IPS-18c (cell line): ENCODE measurements at regions not wholly inside any gene's neighbourhood (a gene's known extent, or its start where the extent isn't known, plus 50 kb on each side); places are given as distances from the start of the nearest gene placed in this dataset.
"Not testable (repeated sequence)": the region's sequence is repeated elsewhere in the genome, so short reads cannot be mapped to it uniquely, and the experiment has no call there.

Experiments
- H3K4me3 ChIP-seq: 2 replicates; pipeline ENCODE4 v1.7.0; 2013; ENCODE audit warnings: low read depth, mild to moderate bottlenecking, low read length, moderate library complexity; ENCODE audit not compliant: insufficient read depth
- H3K9me3 ChIP-seq: one replicate; pipeline ENCODE4 v1.6.1; 2013; ENCODE audit warnings: mild to moderate bottlenecking, low read length, moderate library complexity; ENCODE audit not compliant: control insufficient read depth, insufficient read depth

DNA sequence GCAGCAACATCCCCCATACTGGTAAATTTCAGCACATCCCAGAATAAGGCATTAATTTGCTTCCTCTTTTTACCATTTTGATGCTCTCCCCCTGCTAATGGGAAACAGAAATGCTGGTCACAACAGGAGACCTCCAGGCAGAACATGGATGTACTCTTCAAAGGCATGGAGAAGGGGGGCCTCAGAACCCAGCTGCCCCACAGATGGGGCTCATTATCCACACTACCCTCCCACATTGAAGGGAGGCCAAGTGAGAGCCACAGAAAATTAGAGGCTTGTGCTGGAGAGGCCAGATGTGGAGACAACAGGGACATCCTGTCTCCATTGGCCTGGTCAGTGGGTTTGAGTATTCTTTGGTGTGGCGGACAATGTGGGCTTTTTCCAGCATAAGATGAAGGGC is 150.1 kb upstream of the CDH11 start:
- Histone ChIP-seq H3K9me3 (no peaks in the 10 kb centered on the region), H3K4me3 (no peak overlapping the region)

DNA sequence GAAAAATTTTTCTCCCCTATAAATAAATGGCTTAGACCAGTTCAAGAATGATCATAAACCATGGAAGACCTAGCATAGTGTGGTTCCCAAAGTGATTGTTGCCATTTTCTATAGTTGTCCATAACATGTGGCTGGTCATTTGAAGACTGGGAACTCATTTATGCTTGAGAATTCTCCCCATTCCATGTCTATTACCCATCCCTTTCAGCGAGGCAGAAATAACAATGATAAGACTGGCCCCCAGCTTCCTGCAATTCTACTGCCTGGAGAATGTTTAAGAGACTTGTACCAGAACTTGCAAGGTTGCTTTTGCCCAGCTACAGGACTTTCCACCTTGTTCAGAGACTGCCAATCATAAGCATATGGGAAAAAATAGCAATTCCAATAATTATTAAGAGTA is 146.5 kb upstream of the CDH11 start:
- no peak overlapping the region for H3K4me3 ChIP-seq
- H3K9me3 ChIP-seq: no peaks in the 10 kb centered on the region

DNA sequence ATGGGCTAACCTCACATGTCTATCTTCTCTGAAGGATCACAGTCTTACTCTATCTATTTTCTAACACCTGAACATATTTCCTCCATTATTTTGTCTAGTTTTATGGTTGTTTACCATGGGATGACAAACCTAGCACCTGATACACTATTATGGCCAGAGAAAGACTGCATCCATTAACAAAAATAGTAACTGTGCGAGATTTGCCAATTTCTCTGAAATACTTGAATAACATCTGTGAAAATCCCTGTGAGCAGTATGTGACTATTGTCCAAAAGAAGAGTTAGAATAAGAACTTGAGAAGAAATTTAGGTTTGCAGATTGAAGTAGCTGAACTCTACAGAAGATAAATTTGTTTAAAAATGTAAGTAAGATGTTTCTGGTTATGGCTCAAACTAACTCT is 142.0 kb upstream of the CDH11 start:
- Histone ChIP-seq H3K4me3 (no peak overlapping the region), H3K9me3 (no peaks in the 10 kb centered on the region)

DNA sequence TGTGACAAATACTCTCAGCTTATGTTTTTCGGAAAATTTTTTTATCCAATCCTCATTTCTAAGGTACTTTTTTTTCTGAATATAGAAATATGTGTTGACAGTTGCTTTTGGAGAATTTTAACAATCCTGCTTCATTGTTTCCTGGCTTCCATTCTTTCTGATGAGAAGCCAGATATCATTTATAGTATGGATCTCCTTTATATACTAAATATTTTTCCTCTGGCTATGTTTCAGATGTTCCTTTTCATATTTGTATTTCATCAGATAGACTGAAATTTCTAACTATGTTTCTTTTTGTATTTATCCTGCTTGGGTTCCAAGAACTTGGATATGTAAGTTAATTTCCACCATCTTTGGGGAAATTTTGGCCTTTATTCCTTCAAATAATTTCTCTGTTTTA is 138.9 kb upstream of the CDH11 start:
- H3K9me3 ChIP-seq: no peaks in the 10 kb centered on the region
- no peak overlapping the region for H3K4me3 ChIP-seq

DNA sequence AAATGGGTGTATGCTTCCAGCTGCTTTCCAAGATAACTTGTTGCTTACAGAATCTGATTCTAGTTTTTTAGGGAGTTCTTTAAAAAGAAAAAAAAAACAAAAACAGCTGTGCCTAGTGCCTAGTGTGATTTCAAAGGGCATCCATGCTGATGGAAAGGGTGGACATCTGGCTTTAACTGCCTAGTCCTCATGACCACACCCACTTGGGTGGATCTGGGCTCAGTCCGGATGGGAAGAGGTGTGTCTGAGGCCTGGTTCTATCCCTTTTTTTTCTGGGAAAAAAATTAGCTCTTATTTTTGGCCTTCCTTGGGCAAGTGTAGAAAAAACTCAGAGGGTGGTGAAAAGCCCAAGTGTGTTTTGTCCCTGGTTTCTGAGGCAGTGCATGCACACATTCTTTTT is 132.3 kb upstream of the CDH11 start:
- no peaks in the 10 kb centered on the region for H3K9me3 ChIP-seq
- no peak overlapping the region for H3K4me3 ChIP-seq

DNA sequence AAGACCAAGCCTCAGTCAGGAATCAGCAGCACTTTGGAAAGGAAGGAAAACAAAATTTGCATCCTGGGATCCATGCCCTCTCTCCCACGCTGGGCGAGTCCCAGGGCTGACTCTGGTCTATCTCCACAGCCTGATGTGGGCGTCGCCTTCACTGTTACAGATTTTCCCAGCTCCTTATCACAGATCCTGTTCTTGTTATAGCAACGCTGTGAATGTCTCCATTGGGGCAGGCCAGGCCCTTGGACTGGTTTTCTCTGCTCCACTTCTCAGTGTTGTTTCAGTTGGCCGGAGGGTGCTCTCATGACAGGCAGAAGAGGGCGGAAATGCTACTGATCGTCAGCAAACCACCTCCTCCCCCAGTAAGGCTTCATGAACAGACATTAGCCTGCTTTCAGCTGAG is 127.9 kb upstream of the CDH11 start:
- Histone ChIP-seq H3K9me3 (no peaks in the 10 kb centered on the region), H3K4me3 (no peak overlapping the region)

DNA sequence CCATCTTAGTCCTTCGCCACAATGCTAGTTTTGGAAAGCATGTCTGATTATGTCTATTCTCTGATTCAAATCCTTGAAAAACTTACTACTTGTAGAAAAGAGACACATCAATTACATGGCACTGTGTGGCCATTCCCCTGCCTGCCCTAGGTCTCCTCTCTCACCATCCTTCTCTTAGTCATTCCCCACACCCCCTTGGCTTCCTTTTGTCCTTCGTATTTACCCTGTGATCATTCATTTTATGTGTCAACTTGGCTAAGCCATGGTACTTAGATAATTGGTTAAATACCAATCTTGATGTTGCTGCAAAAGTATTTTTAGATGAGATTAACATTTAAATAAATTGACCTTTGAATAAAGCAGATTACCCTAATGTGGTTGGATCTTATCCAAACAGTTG is 122.9 kb upstream of the CDH11 start:
- H3K9me3 ChIP-seq: no peaks in the 10 kb centered on the region
- H3K4me3 ChIP-seq: no peak overlapping the region

DNA sequence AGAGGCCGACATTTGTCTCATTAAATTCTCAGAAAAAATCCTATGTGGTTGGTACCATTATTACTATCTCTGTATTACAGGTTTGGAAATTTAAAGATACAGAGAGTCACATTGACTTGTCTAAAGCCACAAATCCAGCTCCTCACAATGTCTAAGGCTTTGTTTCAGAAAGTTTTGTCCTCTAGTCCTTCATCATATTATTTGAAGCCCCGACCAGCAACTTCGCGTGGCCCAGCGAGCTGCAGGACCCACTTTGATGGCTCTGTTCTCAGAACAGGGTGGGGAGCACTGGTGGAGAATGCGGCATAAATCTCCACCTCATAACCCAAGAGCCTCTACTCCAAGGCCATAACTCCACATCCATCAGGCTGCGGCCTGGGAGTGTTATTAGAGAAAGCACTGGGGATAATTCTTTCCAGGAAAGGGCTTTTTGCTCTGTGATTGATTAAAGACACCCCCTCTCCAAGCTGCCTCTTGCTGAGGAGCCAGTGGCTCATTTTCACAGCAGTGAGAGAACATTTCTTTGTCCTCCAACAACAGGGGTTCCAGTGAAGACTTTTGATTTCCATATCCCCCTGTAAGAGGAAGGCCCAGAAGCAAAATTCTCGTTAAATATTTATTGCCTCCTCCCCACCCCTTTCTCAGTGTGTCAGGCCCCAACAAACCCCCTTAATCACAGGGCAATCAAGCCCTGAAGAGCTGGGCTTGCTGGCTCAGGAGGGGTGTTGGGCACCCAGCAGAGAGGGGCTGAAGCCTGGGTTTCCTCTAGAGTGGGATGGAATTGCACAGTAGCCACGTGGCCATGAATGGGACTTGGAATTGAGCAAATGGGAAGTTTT is 113.7 kb upstream of the CDH11 start:
- Histone ChIP-seq H3K9me3 (no peaks in the 10 kb centered on the region), H3K4me3 (0 out of 2 replicates have a peak overlapping the region, but pooled peaks have one; percentile 21)

DNA sequence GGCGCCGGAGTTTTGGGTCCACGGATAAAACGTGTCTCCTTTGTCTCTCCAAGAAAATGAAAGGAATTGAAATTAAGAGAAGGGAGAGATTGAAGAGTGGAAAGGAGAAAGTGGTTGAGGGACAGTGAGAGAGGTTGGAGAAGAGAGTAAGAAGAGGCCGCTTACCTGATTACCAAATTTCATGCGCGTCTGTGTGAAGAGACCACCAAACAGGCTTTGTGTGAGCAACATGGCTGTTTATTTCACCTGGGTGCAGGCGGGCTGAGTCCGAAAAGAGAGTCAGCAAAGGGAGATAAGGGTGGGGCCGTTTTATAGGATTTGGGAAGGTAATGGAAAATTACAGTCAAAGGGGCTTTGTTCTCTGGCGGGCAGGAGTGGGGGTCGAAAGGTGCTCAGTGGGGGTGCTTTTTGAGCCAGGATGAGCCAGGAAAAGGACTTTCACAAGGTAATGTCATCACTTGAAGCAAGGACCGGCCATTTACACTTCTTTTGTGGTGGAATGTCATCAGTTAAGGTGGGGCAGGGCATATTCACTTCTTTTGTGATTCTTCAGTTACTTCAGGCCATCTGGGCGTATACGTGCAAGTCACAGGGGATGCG is 113.0 kb upstream of the CDH11 start:
- H3K9me3 ChIP-seq: not testable (repeated sequence)
- peak overlapping the region; percentile 67 for H3K4me3 ChIP-seq

DNA sequence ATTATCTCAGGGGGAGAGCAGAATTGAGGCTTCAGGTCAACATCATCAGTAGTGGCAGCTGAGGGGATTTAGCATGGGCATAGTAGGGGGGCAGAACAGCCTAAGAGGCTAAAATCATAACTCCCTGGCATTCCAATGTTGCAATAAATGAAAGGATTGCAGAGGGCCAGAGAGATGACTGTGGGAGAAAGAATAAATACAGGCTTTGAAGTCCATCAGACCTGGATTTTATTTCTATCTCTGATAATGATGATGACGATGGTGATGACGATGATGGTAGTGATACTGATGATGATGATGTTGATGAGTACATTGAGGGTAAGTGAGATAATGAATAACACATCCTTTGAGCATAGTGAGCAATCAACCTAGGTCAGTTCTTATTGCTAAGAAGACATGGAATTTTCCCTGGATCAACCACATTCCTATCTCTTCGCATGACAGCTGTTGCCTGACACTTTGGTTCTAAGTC is 107.4 kb upstream of the CDH11 start:
- H3K9me3 ChIP-seq: no peaks in the 10 kb centered on the region
- no peak overlapping the region for H3K4me3 ChIP-seq

DNA sequence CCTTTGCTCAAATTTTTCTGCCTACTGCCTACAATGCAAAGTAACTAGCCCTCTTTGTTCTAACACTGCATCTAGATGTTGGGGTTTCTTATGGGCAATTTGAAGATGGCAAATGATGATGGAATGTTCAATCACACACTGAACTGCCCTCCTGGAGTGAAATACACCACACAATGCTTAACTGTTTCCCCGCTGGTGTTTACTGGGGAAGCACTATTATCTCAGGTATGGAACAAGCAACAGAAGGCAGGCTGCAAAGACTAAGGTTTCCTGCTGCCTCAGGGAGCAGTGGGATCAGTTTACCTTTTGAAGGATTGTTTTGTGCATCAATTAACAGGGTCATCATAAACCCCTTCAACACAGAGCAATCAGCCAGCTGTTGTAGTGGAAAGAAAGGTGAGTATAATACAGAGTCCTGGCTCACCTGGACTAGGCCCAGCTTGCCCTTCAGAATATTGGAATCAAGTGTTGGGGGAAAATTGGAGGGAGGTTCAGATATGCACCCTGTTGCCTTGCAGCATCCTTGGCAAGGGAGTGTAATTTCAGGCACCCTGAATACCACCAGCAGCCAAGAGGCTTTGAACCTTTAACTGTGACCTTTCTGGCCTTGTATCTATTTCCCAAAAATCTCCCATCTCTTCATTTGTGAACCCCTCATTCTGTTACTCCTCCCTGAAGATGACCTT is 105.4 kb upstream of the CDH11 start:
- Histone ChIP-seq H3K4me3 (no peak overlapping the region), H3K9me3 (no peaks in the 10 kb centered on the region)

DNA sequence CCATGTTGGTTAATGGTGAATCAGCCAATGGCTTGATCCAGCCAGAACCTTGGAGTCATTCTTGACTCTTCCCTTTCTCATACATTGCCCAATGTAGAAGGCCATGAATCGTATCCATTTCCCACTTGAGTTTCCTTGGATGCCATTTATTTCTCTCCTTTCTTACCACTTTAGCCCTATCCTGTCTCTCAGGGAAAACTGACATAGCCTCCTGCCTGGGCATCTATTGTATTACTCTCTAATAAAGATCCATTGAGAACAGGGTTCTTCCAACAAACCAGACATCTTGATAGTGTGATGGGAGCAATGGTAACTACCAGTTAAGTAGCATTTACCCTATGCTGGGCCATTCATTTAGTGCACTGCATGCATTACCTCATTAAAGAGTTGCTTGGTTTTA is 104.2 kb upstream of the CDH11 start:
- H3K9me3 ChIP-seq: no peaks in the 10 kb centered on the region
- no peak overlapping the region for H3K4me3 ChIP-seq

DNA sequence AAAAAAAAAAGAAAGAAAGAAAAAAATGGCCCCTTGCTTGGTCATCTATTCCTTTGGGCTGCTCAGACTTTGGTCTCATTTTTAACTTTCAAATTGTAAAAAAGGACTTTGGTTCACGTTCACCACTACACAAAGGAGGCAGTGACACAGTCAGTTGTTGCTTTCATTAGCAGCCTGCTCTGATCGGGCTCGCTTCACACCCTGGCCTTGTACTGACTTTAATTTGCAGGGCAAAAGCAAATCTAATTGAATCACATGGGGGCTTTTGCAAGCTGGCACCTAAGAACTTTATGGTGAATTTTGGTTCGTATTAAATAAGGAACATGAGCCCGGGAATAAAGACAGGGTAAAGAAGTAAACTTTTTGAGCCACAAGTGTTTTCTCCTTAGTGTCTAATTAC is 103.6 kb upstream of the CDH11 start:
- H3K9me3 ChIP-seq: no peaks in the 10 kb centered on the region
- H3K4me3 ChIP-seq: no peak overlapping the region

DNA sequence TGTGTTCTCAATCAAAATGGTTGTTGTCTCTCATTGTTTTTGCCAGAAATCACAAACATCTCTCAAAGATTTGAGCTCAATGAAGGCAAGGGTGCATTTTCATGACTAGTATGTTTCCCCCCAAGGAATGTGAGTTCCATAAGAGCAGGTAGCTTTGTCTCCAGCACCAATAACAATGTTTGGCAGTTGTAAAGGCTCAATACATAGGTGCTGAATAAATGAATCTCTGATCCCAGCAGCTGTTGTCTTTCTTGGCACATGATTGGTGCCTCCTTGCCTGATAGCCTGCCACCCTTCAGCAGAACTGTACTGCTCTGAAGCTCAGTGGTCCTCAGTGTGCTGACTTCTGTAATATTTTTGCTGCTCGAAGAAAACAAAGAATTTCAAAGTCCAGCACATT is 103.1 kb upstream of the CDH11 start:
- Histone ChIP-seq H3K9me3 (no peaks in the 10 kb centered on the region), H3K4me3 (no peak overlapping the region)

DNA sequence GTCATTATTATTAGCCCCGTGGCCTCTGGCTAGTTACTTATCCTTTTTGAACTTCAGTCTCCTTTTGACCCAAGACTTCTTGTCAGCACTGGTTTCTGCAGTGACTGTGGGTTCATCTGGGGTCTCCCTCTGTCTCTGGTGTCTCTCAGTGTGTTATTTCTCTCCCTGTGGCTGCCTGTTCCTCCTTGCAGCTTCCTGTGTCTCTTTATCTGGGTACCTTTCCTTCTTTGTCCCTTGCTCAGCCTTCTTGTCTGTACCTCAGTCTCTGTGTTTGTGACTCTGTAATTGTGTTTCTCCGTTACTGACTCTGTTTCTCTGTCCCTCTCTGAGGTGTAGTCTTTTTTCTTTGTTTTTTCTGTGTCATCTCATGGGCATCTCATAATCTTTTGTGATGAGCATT is 102.6 kb upstream of the CDH11 start:
- H3K9me3 ChIP-seq: no peaks in the 10 kb centered on the region
- no peak overlapping the region for H3K4me3 ChIP-seq

DNA sequence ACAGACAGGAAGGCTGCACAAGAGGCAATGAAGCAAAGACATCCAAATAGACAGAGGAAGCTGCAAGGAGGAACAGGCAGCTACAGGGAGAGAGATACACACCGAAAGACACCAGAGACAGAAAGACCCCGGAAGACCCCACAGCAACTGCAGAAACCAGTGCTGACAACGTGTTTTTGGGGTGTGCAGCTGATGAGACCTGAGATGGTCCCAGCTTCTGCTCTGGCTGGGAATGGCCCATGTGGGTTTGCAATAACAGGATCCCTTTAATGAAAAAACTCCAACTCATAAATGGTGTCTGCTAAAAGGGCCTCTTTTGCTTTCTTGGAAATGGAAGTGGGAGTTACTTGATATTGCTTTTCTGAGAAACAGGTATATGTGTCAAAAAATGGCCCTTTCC is 101.5 kb upstream of the CDH11 start:
- H3K4me3 ChIP-seq: no peak overlapping the region
- no peaks in the 10 kb centered on the region for H3K9me3 ChIP-seq

DNA sequence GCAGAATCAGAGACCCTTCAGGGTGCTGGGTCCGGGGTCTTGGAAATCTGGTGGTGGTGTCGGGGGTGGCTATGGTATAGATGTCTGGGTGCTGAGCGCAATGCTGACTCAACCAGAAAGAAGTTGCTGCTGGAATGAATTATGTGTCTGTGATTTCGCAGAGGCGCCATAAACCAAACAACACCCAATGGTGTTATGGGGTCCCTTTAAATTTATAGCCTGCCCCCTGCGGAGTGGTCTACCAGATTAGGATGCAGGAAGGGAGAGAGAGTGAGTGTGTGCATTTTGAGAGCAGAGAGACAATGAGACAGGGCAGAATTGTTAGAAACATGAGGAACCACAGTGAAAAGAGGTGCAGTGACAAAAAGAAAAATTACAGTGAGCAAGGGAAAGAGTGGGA is 100.7 kb upstream of the CDH11 start:
- no peaks in the 10 kb centered on the region for H3K9me3 ChIP-seq
- no peak overlapping the region for H3K4me3 ChIP-seq

DNA sequence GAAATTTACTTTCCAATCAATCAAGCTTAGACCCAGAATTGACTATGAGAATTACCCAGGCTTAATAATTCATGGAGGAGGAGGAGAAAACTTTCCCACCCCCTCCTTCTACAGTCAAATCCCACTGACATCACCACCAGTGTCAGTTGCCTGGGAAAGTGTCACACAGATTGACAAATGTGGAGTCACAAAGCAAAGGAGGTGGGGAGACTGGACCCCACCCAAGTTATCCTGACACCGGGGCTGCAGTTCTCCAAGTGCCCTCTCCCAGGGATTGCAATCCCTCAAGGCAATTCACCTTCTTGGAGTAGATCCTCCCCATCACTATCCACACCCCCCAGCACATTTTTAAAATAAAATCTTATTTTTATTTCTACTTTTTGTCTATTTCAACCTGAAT is 100.2 kb upstream of the CDH11 start:
- H3K9me3 ChIP-seq: no peaks in the 10 kb centered on the region
- H3K4me3 ChIP-seq: no peak overlapping the region
